AG04450 (cell line): ENCODE measurements at regions not wholly inside any gene's neighbourhood (a gene's known extent, or its start where the extent isn't known, plus 50 kb on each side); places are given as distances from the start of the nearest gene placed in this dataset.

ENCODE experiments used
- CTCF ChIA-PET: fragments of 300-600, 350-600 bp; formaldehyde crosslinking; extraction: SDS; loops from one replicate; lab custom pipeline; 2022; ENCODE audit warnings: antibody characterized with exemption, inconsistent platforms; lab: Charles Lee
- POLR2A ChIA-PET: fragments of 350-600 bp; formaldehyde crosslinking; extraction: SDS; loops from one replicate; lab custom pipeline; 2021; ENCODE audit warnings: antibody characterized with exemption, inconsistent platforms; lab: Yijun Ruan, JAX
- DNase-seq: peaks from one replicate; pipeline ENCODE4 v3.0.0-alpha.2; 2011; ENCODE audit warnings: low read depth, low spot score
- H3K27ac ChIP-seq: one replicate; pipeline ENCODE4 v1.5.1; 2012; ENCODE audit warnings: low read depth, low read length, control low read depth
- H3K27me3 ChIP-seq: one replicate; pipeline ENCODE4 v1.6.0; 2012; ENCODE audit warnings: low read length; ENCODE audit not compliant: control insufficient read depth, insufficient read depth
- H3K4me3 ChIP-seq: 2 replicates; pipeline ENCODE4 v1.5.1; 2011; ENCODE audit warnings: mild to moderate bottlenecking, low read depth, low read length, control low read depth
- H3K9me3 ChIP-seq: 2 replicates; pipeline ENCODE4 v1.5.1; 2012; ENCODE audit warnings: low read length; ENCODE audit not compliant: control insufficient read depth, insufficient read depth
- CTCF ChIP-seq: IDR thresholded peaks from 2 replicates; pipeline ENCODE4 v1.5.1; 2011; ENCODE audit warnings: low read depth, low read length, control low read depth, inconsistent platforms

GRCh38 chr4:22093126-22093525, 144.6 kb upstream of the KCNIP4 start:
- Histone ChIP-seq H3K4me3 (no peak overlapping the region), H3K27ac (no peak overlapping the region), H3K9me3 (no peaks in the 10 kb centered on the region), H3K27me3 (no peaks in the 10 kb centered on the region)
- POLR2A ChIA-PET: no interaction called here
- no peak for TF ChIP-seq CTCF
- CTCF ChIA-PET: no interaction called here
- DNase-seq: no peak

GRCh38 chr4:22091906-22092305, 143.3 kb upstream of the KCNIP4 start:
- no peak for DNase-seq
- TF ChIP-seq CTCF: no peak
- H3K9me3 ChIP-seq: no peaks in the 10 kb centered on the region
- H3K27ac ChIP-seq: no peak overlapping the region
- no peaks in the 10 kb centered on the region for H3K27me3 ChIP-seq
- no peak overlapping the region for H3K4me3 ChIP-seq
- ChIA-PET POLR2A (no interaction called here), CTCF (no interaction called here)

DNA sequence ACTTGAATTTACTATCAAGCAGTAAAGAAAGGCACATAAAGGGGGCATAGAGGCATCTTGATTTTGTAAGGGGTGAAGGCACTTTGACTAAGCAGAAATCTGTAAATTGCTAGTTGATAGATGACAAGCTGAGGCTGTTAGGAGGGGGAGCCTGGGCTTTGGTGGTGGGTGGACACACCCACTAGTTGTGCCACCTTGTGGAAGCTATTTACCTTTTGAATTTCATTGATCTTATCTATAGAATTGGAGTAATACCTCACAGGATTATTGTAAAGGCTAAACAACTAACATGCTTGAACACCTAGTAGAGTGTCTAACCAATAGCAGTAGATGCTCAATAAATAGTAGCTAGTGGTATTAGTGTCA, 142.8 kb upstream of the KCNIP4 start:
- no peak for DNase-seq
- H3K9me3 ChIP-seq: no peaks in the 10 kb centered on the region
- H3K27ac ChIP-seq: no peak overlapping the region
- POLR2A ChIA-PET: no interaction called here
- TF ChIP-seq CTCF: no peak
- CTCF ChIA-PET: no interaction called here
- H3K4me3 ChIP-seq: no peak overlapping the region
- no peaks in the 10 kb centered on the region for H3K27me3 ChIP-seq

GRCh38 chr4:22090661-22091351, 142.2 kb upstream of the KCNIP4 start:
- TF ChIP-seq CTCF: no peak
- ChIA-PET CTCF (no interaction called here), POLR2A (no interaction called here)
- no peaks in the 10 kb centered on the region for H3K27me3 ChIP-seq
- DNase-seq: no peak
- H3K27ac ChIP-seq: no peak overlapping the region
- no peak overlapping the region for H3K4me3 ChIP-seq
- no peaks in the 10 kb centered on the region; the same call in 1 of the 2 replicates for H3K9me3 ChIP-seq

DNA sequence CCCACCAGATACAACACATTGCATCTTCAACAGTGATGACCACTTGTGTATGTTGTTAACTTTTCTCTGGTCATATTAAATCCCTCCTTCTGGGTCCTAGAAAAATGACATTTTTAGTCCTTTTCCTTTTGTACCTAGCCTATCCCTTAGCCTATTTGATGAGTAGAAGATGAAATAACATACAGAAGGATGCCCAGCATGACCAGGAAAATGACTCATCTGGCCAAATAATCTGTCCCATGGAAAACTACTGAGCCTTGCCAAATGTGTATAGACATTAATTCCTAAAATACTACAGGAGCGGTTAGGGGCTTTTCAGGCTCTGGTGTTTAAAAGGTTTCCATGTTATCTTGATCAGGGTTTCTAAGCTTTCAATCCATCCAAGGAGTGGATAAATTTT, 129.0 kb upstream of the KCNIP4 start:
- Histone ChIP-seq H3K27ac (no peak overlapping the region), H3K9me3 (no peaks in the 10 kb centered on the region), H3K4me3 (no peak overlapping the region), H3K27me3 (no peaks in the 10 kb centered on the region)
- ChIA-PET CTCF (no interaction called here), POLR2A (no interaction called here)
- no peak for TF ChIP-seq CTCF
- no peak for DNase-seq
